GM12873 (cell line): ENCODE measurements at regions not wholly inside any gene's neighbourhood (a gene's known extent, or its start where the extent isn't known, plus 50 kb on each side); places are given as distances from the start of the nearest gene placed in this dataset.

Experiments used
- TF ChIP-seq, protein P1 (sequence below): IDR thresholded peaks from 2 replicates; pipeline ENCODE4 v1.5.1; 2012; ENCODE audit warnings: low read depth, mild to moderate bottlenecking, moderate library complexity, low read length, control low read depth; ENCODE audit not compliant: insufficient read depth; ENCODE audit errors: missing control alignments

- TF ChIP-seq, protein P1, sequence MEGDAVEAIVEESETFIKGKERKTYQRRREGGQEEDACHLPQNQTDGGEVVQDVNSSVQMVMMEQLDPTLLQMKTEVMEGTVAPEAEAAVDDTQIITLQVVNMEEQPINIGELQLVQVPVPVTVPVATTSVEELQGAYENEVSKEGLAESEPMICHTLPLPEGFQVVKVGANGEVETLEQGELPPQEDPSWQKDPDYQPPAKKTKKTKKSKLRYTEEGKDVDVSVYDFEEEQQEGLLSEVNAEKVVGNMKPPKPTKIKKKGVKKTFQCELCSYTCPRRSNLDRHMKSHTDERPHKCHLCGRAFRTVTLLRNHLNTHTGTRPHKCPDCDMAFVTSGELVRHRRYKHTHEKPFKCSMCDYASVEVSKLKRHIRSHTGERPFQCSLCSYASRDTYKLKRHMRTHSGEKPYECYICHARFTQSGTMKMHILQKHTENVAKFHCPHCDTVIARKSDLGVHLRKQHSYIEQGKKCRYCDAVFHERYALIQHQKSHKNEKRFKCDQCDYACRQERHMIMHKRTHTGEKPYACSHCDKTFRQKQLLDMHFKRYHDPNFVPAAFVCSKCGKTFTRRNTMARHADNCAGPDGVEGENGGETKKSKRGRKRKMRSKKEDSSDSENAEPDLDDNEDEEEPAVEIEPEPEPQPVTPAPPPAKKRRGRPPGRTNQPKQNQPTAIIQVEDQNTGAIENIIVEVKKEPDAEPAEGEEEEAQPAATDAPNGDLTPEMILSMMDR: no peak
These were observed 56.8 kb upstream of the ALDH1B1 start for GRCh38 chr9:38335686-38336085.

DNA sequence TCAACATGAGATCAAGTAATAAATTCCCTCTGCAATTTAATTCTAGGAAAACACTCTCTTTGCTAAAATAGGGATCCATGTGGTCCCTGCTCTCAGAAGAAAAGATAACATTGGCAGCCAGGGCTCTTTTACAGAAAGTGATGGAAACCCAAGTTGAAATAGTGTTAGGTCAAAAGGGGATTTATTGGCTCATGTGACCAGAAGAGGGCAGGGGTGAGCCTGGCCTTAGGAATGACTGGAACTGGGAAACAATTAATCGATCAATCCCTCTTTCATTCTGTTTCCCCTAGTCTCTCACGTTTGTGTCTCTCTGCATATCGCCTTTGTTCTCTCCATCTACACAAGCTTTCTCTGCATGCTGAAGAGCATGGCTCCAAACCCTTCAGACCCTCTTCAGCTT lies 58.3 kb upstream of the ALDH1B1 start:
- TF ChIP-seq, protein P1: peak; percentile 50

GRCh38 chr9:38333047-38333446 lies 59.5 kb upstream of the ALDH1B1 start:
- TF ChIP-seq, protein P1: no peak

DNA sequence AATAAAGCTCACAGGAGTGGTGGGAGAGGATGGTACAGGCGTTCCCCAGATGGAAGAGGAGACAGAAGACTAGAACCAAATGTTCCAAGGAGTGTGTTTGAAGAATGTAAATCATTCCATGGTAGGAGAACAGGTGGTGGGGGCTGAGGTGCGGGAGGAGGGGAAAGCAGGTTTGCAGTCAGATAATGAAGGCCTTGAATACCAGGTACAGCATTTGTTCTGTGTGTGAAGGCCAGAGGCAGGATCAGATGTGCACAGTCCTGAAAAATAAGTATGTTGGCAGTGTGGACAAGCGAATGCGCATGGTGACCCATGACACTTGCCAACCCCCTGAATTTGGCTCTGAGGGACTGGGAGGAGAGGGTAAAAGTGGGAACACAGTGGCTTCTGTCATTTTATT lies 59.9 kb upstream of the ALDH1B1 start:
- TF ChIP-seq, protein P1: no peak

DNA sequence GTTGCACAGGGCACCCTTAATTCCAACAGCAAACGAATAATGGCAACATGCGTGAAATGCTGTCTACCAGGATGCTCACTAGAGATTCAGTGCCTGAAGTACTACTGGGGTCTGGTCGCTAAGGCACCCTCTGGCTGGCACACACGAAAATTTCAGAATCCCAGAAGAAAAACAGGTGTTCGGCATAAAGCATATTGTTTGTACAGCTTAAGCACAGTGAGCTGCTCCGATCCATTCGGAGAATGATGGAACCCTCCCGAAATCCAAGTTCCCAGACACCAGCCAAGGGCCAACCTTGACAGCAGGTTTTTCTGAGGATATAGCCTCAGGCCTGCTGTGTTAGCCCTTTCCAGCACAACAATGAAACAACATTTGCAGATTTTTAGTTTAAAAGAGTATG lies 61.4 kb upstream of the ALDH1B1 start:
- TF ChIP-seq, protein P1: no peak

DNA sequence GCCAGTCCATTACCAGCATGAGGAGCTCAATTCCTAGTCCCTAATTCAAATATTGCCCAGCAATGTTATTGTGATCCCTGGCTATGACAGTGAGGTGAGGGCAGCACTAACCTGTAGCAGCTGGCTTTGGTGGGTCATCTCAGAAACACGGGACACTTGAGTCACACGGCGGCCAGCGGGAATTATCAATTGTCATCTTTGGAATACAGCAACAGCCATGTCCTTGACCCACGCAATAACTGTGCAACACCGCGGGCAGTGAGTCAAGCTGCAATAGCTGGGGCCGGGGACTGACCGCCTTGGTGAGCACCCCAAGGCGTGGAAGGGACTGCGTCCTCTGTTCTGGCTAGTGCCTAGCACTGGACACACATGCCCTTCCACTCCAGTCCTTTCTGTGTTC lies 62.5 kb upstream of the ALDH1B1 start:
- TF ChIP-seq, protein P1: no peak

DNA sequence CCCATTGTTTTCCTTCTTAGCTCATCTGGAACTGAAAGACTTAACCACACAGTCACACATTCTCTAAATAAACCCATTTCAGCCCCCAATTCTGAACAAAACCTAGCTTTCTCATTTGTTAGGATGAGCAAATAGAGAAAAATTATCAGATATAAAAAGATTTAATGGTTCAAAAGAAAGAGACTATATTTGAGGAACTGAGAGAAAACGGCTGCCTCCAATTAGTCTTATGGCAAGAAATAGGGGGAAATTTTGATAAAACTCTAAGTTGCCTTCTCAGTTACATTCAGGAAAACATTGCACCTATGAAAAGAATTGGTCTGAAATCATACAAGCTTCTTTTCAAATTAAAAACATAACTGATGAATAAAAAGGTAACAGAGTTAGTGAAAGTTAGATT lies 63.7 kb upstream of the ALDH1B1 start:
- TF ChIP-seq, protein P1: no peak
